ENCODE measurements at regions not wholly inside any gene's neighbourhood (a gene's known extent, or its start where the extent isn't known, plus 50 kb on each side); places are given as distances from the start of the nearest gene placed in this dataset.

- no peak for DNase-seq (ENCODE audit: low spot score)
These were observed 233.4 kb upstream of the NLRP1 start for GRCh38 chr17:5817475-5818395.

- no peak for DNase-seq (ENCODE audit: low spot score)
These were observed 235.1 kb upstream of the NLRP1 start for GRCh38 chr17:5819396-5819795.

GRCh38 chr17:5819921-5820685 is 235.8 kb upstream of the NLRP1 start:
- DNase-seq (ENCODE audit: low spot score): no peak

GRCh38 chr17:5820721-5821456 is 236.6 kb upstream of the NLRP1 start:
- no peak for DNase-seq (ENCODE audit: low spot score)

GRCh38 chr17:5821803-5822202 is 237.5 kb upstream of the NLRP1 start:
- no peak for DNase-seq (ENCODE audit: low spot score)

- no peak for DNase-seq (ENCODE audit: low spot score)
These were observed 238.2 kb upstream of the NLRP1 start for GRCh38 chr17:5822281-5823060.

GRCh38 chr17:5823219-5823618 is 238.9 kb upstream of the NLRP1 start:
- no peak for DNase-seq (ENCODE audit: low spot score)

GRCh38 chr17:5825717-5826330 is 241.5 kb upstream of the NLRP1 start:
- DNase-seq (ENCODE audit: low spot score): no peak

GRCh38 chr17:5826384-5826783 is 242.1 kb upstream of the NLRP1 start:
- DNase-seq (ENCODE audit: low spot score): no peak

- DNase-seq (ENCODE audit: low spot score): no peak
These were observed 239.3 kb upstream of the WSCD1 start for GRCh38 chr17:5830921-5831320.

GRCh38 chr17:5832886-5833285 is 237.3 kb upstream of the WSCD1 start:
- DNase-seq (ENCODE audit: low spot score): no peak

- DNase-seq (ENCODE audit: low spot score): no peak
These were observed 233.1 kb upstream of the WSCD1 start for GRCh38 chr17:5837055-5837491.

GRCh38 chr17:5838661-5839300 is 231.4 kb upstream of the WSCD1 start:
- no peak for DNase-seq (ENCODE audit: low spot score)

GRCh38 chr17:5840811-5841446 is 229.2 kb upstream of the WSCD1 start:
- no peak for DNase-seq (ENCODE audit: low spot score)

GRCh38 chr17:5841862-5842261 is 228.3 kb upstream of the WSCD1 start:
- no peak for DNase-seq (ENCODE audit: low spot score)

- DNase-seq (ENCODE audit: low spot score): no peak
These were observed 226.7 kb upstream of the WSCD1 start for GRCh38 chr17:5843366-5844026.

GRCh38 chr17:5846001-5846400 is 224.2 kb upstream of the WSCD1 start:
- no peak for DNase-seq (ENCODE audit: low spot score)

- no peak for DNase-seq (ENCODE audit: low spot score)
These were observed 215.2 kb upstream of the WSCD1 start for GRCh38 chr17:5854871-5855554.
